EH (cell line): ENCODE measurements at regions not wholly inside any gene's neighbourhood (a gene's known extent, or its start where the extent isn't known, plus 50 kb on each side); places are given as distances from the start of the nearest gene placed in this dataset.
A peak's percentile ranks its signal among the peaks of the same experiment; 100 is the strongest.
"Not testable (repeated sequence)": the region's sequence is repeated elsewhere in the genome, so short reads cannot be mapped to it uniquely, and the experiment has no call there.

ENCODE experiments used
- DNase-seq: peaks from one replicate; pipeline ENCODE4 v3.0.0-alpha.2; 2015; ENCODE audit warnings: low read depth

GRCh38 chr4:73348185-73348584 is 55.9 kb upstream of the ALB start:
- no peak for DNase-seq

- no peak for DNase-seq
Observed at GRCh38 chr4:73347497-73347896, 56.6 kb upstream of the ALB start.

- DNase-seq = no peak
Observed at GRCh38 chr4:73345399-73345975, 58.6 kb upstream of the ALB start.

- no peak for DNase-seq
Observed at GRCh38 chr4:73344106-73344505, 60.0 kb upstream of the ALB start.

GRCh38 chr4:73343432-73343831 is 60.7 kb upstream of the ALB start:
- no peak for DNase-seq

- DNase-seq = peak; percentile 62
Observed at GRCh38 chr4:73341454-73341853, 62.6 kb upstream of the ALB start.

GRCh38 chr4:73340917-73341316 is 63.2 kb upstream of the ALB start:
- peak; percentile 21 for DNase-seq

- DNase-seq = no peak
Observed at GRCh38 chr4:73335679-73336078, 68.4 kb upstream of the ALB start.

GRCh38 chr4:73332012-73332411 is 72.1 kb upstream of the ALB start:
- DNase-seq = not testable (repeated sequence)

- no peak for DNase-seq
Observed at GRCh38 chr4:73329300-73329699, 70.7 kb upstream of the ANKRD17 start.

GRCh38 chr4:73325776-73326175 is 67.2 kb upstream of the ANKRD17 start:
- not testable (repeated sequence) for DNase-seq

GRCh38 chr4:73317092-73317491 is 58.5 kb upstream of the ANKRD17 start:
- no peak for DNase-seq

- peak; percentile 62 for DNase-seq
Observed at GRCh38 chr4:73315091-73315490, 56.5 kb upstream of the ANKRD17 start.

- no peak for DNase-seq
Observed at GRCh38 chr4:73312967-73313366, 54.4 kb upstream of the ANKRD17 start.

GRCh38 chr4:73311428-73311827 is 52.8 kb upstream of the ANKRD17 start:
- DNase-seq = peak; percentile 63

- peak; percentile 66 for DNase-seq
Observed at GRCh38 chr4:73309211-73309610, 50.6 kb upstream of the ANKRD17 start.
